ENCODE measurements at regions not wholly inside any gene's neighbourhood (a gene's known extent, or its start where the extent isn't known, plus 50 kb on each side); places are given as distances from the start of the nearest gene placed in this dataset.

DNA sequence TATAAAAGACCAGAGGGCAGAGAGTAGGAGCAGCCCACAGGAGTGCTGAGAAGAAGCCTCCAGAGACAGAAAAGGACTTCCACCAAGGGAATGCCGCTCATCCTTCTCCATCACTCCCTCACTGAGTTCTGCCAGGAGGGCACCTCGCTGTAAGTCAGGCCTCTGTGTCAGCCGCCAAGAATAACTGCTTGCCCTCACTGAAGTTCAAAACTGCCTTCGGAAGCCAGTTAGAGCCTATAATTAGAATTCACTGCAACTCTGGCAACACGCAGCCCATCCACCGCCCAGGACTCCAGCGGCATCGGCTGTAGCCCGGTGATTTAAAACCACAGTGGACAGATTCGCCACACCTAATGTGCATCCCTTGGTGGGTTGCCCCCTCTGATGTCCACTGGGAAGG, 281.8 kb upstream of the ZNF507 start:
- Histone ChIP-seq H3K79me1 (ENCODE audit: low read depth in 1 of 2, low read length in 2 of 2) (no peaks in the 10 kb centered on the region), H3K36me3 (ENCODE audit: control insufficient read depth, insufficient read depth, low read length) (no peaks in the 10 kb centered on the region), H4K20me1 (ENCODE audit: insufficient read depth, low read length) (no peaks in the 10 kb centered on the region), H2AK5ac (ENCODE audit: low read depth, low read length) (no peak overlapping the region), H4K8ac (ENCODE audit: low read depth in 2 of 2, low read length in 2 of 2) (no peak overlapping the region), H2AK9ac (replicated peaks; ENCODE audit: low read depth, low read length, poor library complexity) (no peak overlapping the region), H2BK15ac (ENCODE audit: low read depth, low read length) (no peak overlapping the region), H3K27me3 (ENCODE audit: control insufficient read depth, insufficient read depth, low read length) (no peaks in the 10 kb centered on the region), H3K4ac (ENCODE audit: low read depth, low read length) (no peak overlapping the region), H4K5ac (ENCODE audit: low read depth, low read length) (no peak overlapping the region), H4K91ac (ENCODE audit: insufficient read depth, low read depth, low read length) (no peak overlapping the region), H2BK120ac (ENCODE audit: low read depth, low read length) (no peak overlapping the region), H3K9me3 (ENCODE audit: control insufficient read depth, insufficient read depth, low read length) (peaks cover 6% of the 10 kb centered on the region; the same call in 1 of the 2 replicates), H3K4me3 (ENCODE audit: insufficient read depth, low read depth, low read length) (no peak overlapping the region), H3K4me2 (ENCODE audit: low read depth, low read length) (no peak overlapping the region), H2AFZ (replicated peaks; ENCODE audit: low read length, poor library complexity) (no peak overlapping the region), H3K4me1 (ENCODE audit: control insufficient read depth, insufficient read depth, low read length) (no peaks in the 10 kb centered on the region), H3K18ac (ENCODE audit: low read depth, low read length) (no peak overlapping the region), H3K27ac (ENCODE audit: insufficient read depth, low read length) (no peak overlapping the region), H3K9ac (ENCODE audit: low read depth, low read length) (no peak overlapping the region), H2BK5ac (ENCODE audit: low read depth, low read length, poor library complexity, severe bottlenecking) (no peak overlapping the region), H2BK20ac (ENCODE audit: low read depth, low read length) (no peak overlapping the region), H3K9me1 (ENCODE audit: insufficient read depth, low read length) (no peaks in the 10 kb centered on the region), H3K23ac (ENCODE audit: low read depth, low read length) (no peak overlapping the region), H3K14ac (replicated peaks; ENCODE audit: low read depth, low read length) (no peak overlapping the region), H3K56ac (ENCODE audit: extremely low read depth, insufficient read depth, low read length) (no peak overlapping the region)
- in situ Hi-C loops (cut with MboI; ENCODE audit: low sequenced_read_pairs) = no loop called here
- BruUV-seq (replicated peaks) = no TSS peak
- DNase-seq (no peak), ATAC-seq (ENCODE audit: low read depth) (no peak)
- ChIA-PET POLR2A (ENCODE audit: unreplicated experiment) (no interaction called here), CTCF (no interaction called here)
- TF ChIP-seq FOS (IDR thresholded peaks at IDR 0.05; ENCODE audit: low read depth, low read length) (no peak), BHLHE40 (IDR thresholded peaks at IDR 0.05; ENCODE audit: low read depth, low read length) (no peak), POLR2A (IDR thresholded peaks at IDR 0.05; ENCODE audit: low read depth, low read length) (no peak), RAD21 (IDR thresholded peaks at IDR 0.05; ENCODE audit: low read length) (no peak), MAZ (IDR thresholded peaks at IDR 0.05; ENCODE audit: borderline replicate concordance, low read depth, low read length) (no peak), CHD1 (IDR thresholded peaks at IDR 0.05; ENCODE audit: low read depth, low read length) (no peak), CEBPB (IDR thresholded peaks at IDR 0.05; ENCODE audit: low read depth, low read length) (no peak), SMC3 (IDR thresholded peaks at IDR 0.05; ENCODE audit: low read depth, low read length) (no peak), NFE2L2 (IDR thresholded peaks at IDR 0.05; ENCODE audit: low read depth, low read length) (no peak), RFX5 (IDR thresholded peaks at IDR 0.05; ENCODE audit: low read depth, low read length) (no peak), RCOR1 (IDR thresholded peaks at IDR 0.05; ENCODE audit: insufficient replicate concordance, low read length) (no peak), MAFK (IDR thresholded peaks at IDR 0.05; ENCODE audit: low read depth, low read length) (no peak)
- TF ChIP-seq, protein P1, sequence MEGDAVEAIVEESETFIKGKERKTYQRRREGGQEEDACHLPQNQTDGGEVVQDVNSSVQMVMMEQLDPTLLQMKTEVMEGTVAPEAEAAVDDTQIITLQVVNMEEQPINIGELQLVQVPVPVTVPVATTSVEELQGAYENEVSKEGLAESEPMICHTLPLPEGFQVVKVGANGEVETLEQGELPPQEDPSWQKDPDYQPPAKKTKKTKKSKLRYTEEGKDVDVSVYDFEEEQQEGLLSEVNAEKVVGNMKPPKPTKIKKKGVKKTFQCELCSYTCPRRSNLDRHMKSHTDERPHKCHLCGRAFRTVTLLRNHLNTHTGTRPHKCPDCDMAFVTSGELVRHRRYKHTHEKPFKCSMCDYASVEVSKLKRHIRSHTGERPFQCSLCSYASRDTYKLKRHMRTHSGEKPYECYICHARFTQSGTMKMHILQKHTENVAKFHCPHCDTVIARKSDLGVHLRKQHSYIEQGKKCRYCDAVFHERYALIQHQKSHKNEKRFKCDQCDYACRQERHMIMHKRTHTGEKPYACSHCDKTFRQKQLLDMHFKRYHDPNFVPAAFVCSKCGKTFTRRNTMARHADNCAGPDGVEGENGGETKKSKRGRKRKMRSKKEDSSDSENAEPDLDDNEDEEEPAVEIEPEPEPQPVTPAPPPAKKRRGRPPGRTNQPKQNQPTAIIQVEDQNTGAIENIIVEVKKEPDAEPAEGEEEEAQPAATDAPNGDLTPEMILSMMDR (conservative IDR thresholded peaks at IDR 0.05; ENCODE audit: low read depth, low read length) = no peak
- TF ChIP-seq, protein P2, sequence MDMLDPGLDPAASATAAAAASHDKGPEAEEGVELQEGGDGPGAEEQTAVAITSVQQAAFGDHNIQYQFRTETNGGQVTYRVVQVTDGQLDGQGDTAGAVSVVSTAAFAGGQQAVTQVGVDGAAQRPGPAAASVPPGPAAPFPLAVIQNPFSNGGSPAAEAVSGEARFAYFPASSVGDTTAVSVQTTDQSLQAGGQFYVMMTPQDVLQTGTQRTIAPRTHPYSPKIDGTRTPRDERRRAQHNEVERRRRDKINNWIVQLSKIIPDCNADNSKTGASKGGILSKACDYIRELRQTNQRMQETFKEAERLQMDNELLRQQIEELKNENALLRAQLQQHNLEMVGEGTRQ (IDR thresholded peaks at IDR 0.05; ENCODE audit: low read depth, low read length) = no peak
- intact Hi-C loops (cut with micrococcal nuclease) = no loop called here
- dilution Hi-C loops (cut with HindIII; ENCODE audit: low sequenced_read_pairs, unreplicated experiment) = no loop called here
- 90% methylated on average over 2 of the region's 10 CpGs; no CpG with 5 or more reads in 1 of the 2 experiments for WGBS, 2 experiments (ENCODE audit: extremely low coverage in 2 of 2, insufficient read length in 1 of 2)

All from IMR-90 (cell line).